Choroid plexus epithelial cell (primary cell): ENCODE measurements at regions not wholly inside any gene's neighbourhood (a gene's known extent, or its start where the extent isn't known, plus 50 kb on each side); places are given as distances from the start of the nearest gene placed in this dataset.

Experiments used
- DNase-seq: peaks from one replicate; pipeline ENCODE4 v3.0.0-alpha.2; 2010; ENCODE audit warnings: low read depth
- H3K4me3 ChIP-seq: 2 replicates; pipeline ENCODE4 v1.5.1; 2011; ENCODE audit warnings: low read depth, mild to moderate bottlenecking, control low read depth, low read length, moderate library complexity
- CTCF ChIP-seq: conservative IDR thresholded peaks from 2 replicates; pipeline ENCODE4 v1.5.1; 2011; ENCODE audit warnings: low read depth, mild to moderate bottlenecking, control low read depth, inconsistent platforms, low read length, moderate library complexity

- TF ChIP-seq CTCF: no peak
Measured at GRCh38 chr4:20480165-20480947, 219.9 kb upstream of the PACRGL start.

GRCh38 chr4:20483416-20483815, 216.8 kb upstream of the PACRGL start:
- H3K4me3 ChIP-seq: no peak overlapping the region
- DNase-seq: no peak
- no peak for TF ChIP-seq CTCF

More at GRCh38 chr4:20480165-20480947, 219.9 kb upstream of the PACRGL start:
- no peak for DNase-seq
- H3K4me3 ChIP-seq: no peak overlapping the region

GRCh38 chr4:20486433-20486832, 213.8 kb upstream of the PACRGL start:
- no peak for TF ChIP-seq CTCF
- no peak overlapping the region for H3K4me3 ChIP-seq
- DNase-seq: no peak

GRCh38 chr4:20487446-20487845, 212.8 kb upstream of the PACRGL start:
- no peak for TF ChIP-seq CTCF
- DNase-seq: no peak

GRCh38 chr4:20487852-20488251, 212.4 kb upstream of the PACRGL start:
- no peak overlapping the region for H3K4me3 ChIP-seq
- no peak for TF ChIP-seq CTCF
- DNase-seq: no peak

More at GRCh38 chr4:20487446-20487845, 212.8 kb upstream of the PACRGL start:
- no peak overlapping the region for H3K4me3 ChIP-seq

GRCh38 chr4:20490734-20491133, 209.5 kb upstream of the PACRGL start:
- no peak for DNase-seq
- TF ChIP-seq CTCF: peak; percentile 4
- no peak overlapping the region for H3K4me3 ChIP-seq
